IMR-90 (cell line): ENCODE measurements at regions not wholly inside any gene's neighbourhood (a gene's known extent, or its start where the extent isn't known, plus 50 kb on each side); places are given as distances from the start of the nearest gene placed in this dataset.
"Not testable (repeated sequence)": the region's sequence is repeated elsewhere in the genome, so short reads cannot be mapped to it uniquely, and the experiment has no call there.

Source experiments
- ATAC-seq: fragments of 200-7000 bp; cut with Tn5 transposase; 2 replicates; pipeline ENCODE4 v1.9.1; 2020; ENCODE audit warnings: low read depth, mild to moderate bottlenecking, moderate library complexity
- BruUV-seq: library from RNA; stranded (reverse); fragments of 400-500 nt; replicated peaks from 2 replicates; lab custom pipeline; 2021; lab: Mats Ljungman, UMichigan
- CTCF ChIA-PET: fragments of 300-600 bp; formaldehyde crosslinking; extraction: SDS; loops from one replicate; lab custom pipeline; 2021; ENCODE audit warnings: antibody characterized with exemption; lab: Yijun Ruan, JAX
- POLR2A ChIA-PET: fragments of 300-600 bp; sonication (Branson Sonifier 250); formaldehyde crosslinking; loops from one replicate; lab custom pipeline; 2022; ENCODE audit warnings: antibody characterized with exemption; ENCODE audit not compliant: unreplicated experiment; lab: Charles Lee
- DNase-seq: peaks from one replicate; pipeline ENCODE4 v3.0.0; 2013
- H2AFZ ChIP-seq: replicated peaks from 2 replicates; pipeline ENCODE3; 2013; ENCODE audit warnings: low read length, mild to moderate bottlenecking; ENCODE audit not compliant: poor library complexity
- H2AK5ac ChIP-seq: 2 replicates; pipeline ENCODE4 v1.6.1; 2013; ENCODE audit warnings: low read depth, low read length, inconsistent platforms
- H2AK9ac ChIP-seq: replicated peaks from 2 replicates; pipeline ENCODE3; 2013; ENCODE audit warnings: mild to moderate bottlenecking, low read depth, low read length, moderate library complexity; ENCODE audit not compliant: poor library complexity
- H2BK120ac ChIP-seq: 2 replicates; pipeline ENCODE4 v1.6.1; 2013; ENCODE audit warnings: low read depth, low read length, inconsistent platforms
- H2BK15ac ChIP-seq: 3 replicates; pipeline ENCODE4 v1.6.1; 2013; ENCODE audit warnings: low read depth, low read length, inconsistent platforms
- H2BK20ac ChIP-seq: 2 replicates; pipeline ENCODE4 v1.6.1; 2013; ENCODE audit warnings: low read depth, mild to moderate bottlenecking, inconsistent platforms, low read length, moderate library complexity
- H2BK5ac ChIP-seq: 2 replicates; pipeline ENCODE4 v1.6.1; 2013; ENCODE audit warnings: mild to moderate bottlenecking, low read depth, low read length, inconsistent platforms; ENCODE audit not compliant: poor library complexity, severe bottlenecking
- H3K14ac ChIP-seq: replicated peaks from 2 replicates; pipeline ENCODE4 v1.6.1; 2013; ENCODE audit warnings: low read depth, low read length, inconsistent platforms
- H3K18ac ChIP-seq: 2 replicates; pipeline ENCODE4 v1.6.1; 2013; ENCODE audit warnings: low read depth, low read length, control low read depth
- H3K23ac ChIP-seq: 2 replicates; pipeline ENCODE4 v1.6.1; 2013; ENCODE audit warnings: low read depth, low read length, inconsistent platforms
- H3K27ac ChIP-seq: 2 replicates; pipeline ENCODE4 v1.5.1; 2013; ENCODE audit warnings: mild to moderate bottlenecking, control low read depth, low read length; ENCODE audit not compliant: insufficient read depth
- H3K27me3 ChIP-seq: 2 replicates; pipeline ENCODE4 v1.6.1; 2013; ENCODE audit warnings: low read length; ENCODE audit not compliant: control insufficient read depth, insufficient read depth
- H3K36me3 ChIP-seq: 2 replicates; pipeline ENCODE4 v1.6.1; 2013; ENCODE audit warnings: low read length, mixed read lengths; ENCODE audit not compliant: control insufficient read depth, insufficient read depth
- H3K4ac ChIP-seq: 2 replicates; pipeline ENCODE4 v1.6.1; 2013; ENCODE audit warnings: low read depth, low read length, inconsistent platforms
- H3K4me1 ChIP-seq: 2 replicates; pipeline ENCODE4 v1.6.1; 2013; ENCODE audit warnings: low read length, mixed read lengths; ENCODE audit not compliant: control insufficient read depth, insufficient read depth
- H3K4me2 ChIP-seq: 2 replicates; pipeline ENCODE4 v1.6.1; 2013; ENCODE audit warnings: low read depth, mild to moderate bottlenecking, control low read depth, low read length, moderate library complexity
- H3K4me3 ChIP-seq: 2 replicates; pipeline ENCODE4 v1.5.1; 2013; ENCODE audit warnings: low read depth, mild to moderate bottlenecking, control low read depth, low read length, moderate library complexity; ENCODE audit not compliant: insufficient read depth
- H3K56ac ChIP-seq: 2 replicates; pipeline ENCODE4 v1.6.1; 2013; ENCODE audit warnings: low read length, inconsistent platforms; ENCODE audit not compliant: insufficient read depth; ENCODE audit errors: extremely low read depth
- H3K79me1 ChIP-seq, 2 experiments: 2 replicates each; pipeline ENCODE4 v1.6.1; 2013; ENCODE audit warnings: low read length in 2 of 2, inconsistent platforms in 1 of 2, low read depth in 1 of 2
- H3K9ac ChIP-seq: 2 replicates; pipeline ENCODE4 v1.6.1; 2013; ENCODE audit warnings: low read depth, low read length, control low read depth
- H3K9me1 ChIP-seq: 2 replicates; pipeline ENCODE4 v1.6.1; 2013; ENCODE audit warnings: low read length, inconsistent platforms; ENCODE audit not compliant: insufficient read depth
- H3K9me3 ChIP-seq: 2 replicates; pipeline ENCODE4 v1.6.1; 2013; ENCODE audit warnings: low read length; ENCODE audit not compliant: control insufficient read depth, insufficient read depth
- H4K20me1 ChIP-seq: 2 replicates; pipeline ENCODE4 v1.6.1; 2013; ENCODE audit warnings: low read length, inconsistent platforms; ENCODE audit not compliant: insufficient read depth
- H4K5ac ChIP-seq: 2 replicates; pipeline ENCODE4 v1.6.1; 2013; ENCODE audit warnings: mild to moderate bottlenecking, low read depth, low read length, control low read depth
- H4K8ac ChIP-seq, 2 experiments: 2 replicates each; pipeline ENCODE4 v1.6.1; 2013; ENCODE audit warnings: low read depth in 2 of 2, low read length in 2 of 2, control low read depth in 1 of 2, inconsistent platforms in 1 of 2
- H4K91ac ChIP-seq: 2 replicates; pipeline ENCODE4 v1.6.1; 2013; ENCODE audit warnings: low read depth, low read length, inconsistent platforms; ENCODE audit not compliant: insufficient read depth
- WGBS, 2 experiments: methylation state at CpG; one replicate each; pipeline versions ENCODE4 v1.1.5 to v1.1.7; 2013; ENCODE audit warnings: missing lambda C conversion rate in 2 of 2; ENCODE audit not compliant: insufficient read length in 1 of 2; ENCODE audit errors: extremely low coverage in 2 of 2; 5-methylcytosine and 5-hydroxymethylcytosine counted together
- dilution Hi-C: fragments of 300-500 bp; cut with HindIII; formaldehyde crosslinking; loops from one replicate; pipeline ENCODE4 v1.14.3; 2018; ENCODE audit warnings: low sequenced_read_pairs; ENCODE audit not compliant: unreplicated experiment
- in situ Hi-C: fragments of 300-500 bp; cut with MboI; formaldehyde crosslinking; loops from 3 replicates; pipeline ENCODE4 v1.14.3; 2019; ENCODE audit warnings: low sequenced_read_pairs, inconsistent platforms, mixed read lengths
- intact Hi-C: fragments of 100-400 bp; cut with micrococcal nuclease; formaldehyde crosslinking; loops from 2 replicates; pipeline ENCODE4 v1.10.0; 2022

GRCh38 chr12:90542852-90543251 lies 412.1 kb downstream of the CCER1 start:
- H3K9me3 ChIP-seq, H2AK9ac ChIP-seq, BruUV-seq, H3K4me2 ChIP-seq, POLR2A ChIA-PET, H3K4me3 ChIP-seq, H2AK5ac ChIP-seq, H3K4ac ChIP-seq, DNase-seq, H3K56ac ChIP-seq, H4K8ac ChIP-seq, dilution Hi-C loops, H3K9me1 ChIP-seq, H2BK20ac ChIP-seq, intact Hi-C loops, H3K27me3 ChIP-seq, H2BK15ac ChIP-seq, H3K4me1 ChIP-seq, in situ Hi-C loops, H4K5ac ChIP-seq, H4K20me1 ChIP-seq, H3K36me3 ChIP-seq, H3K79me1 ChIP-seq, H3K27ac ChIP-seq, CTCF ChIA-PET, H2AFZ ChIP-seq, H3K9ac ChIP-seq, H3K14ac ChIP-seq, H4K91ac ChIP-seq, H3K18ac ChIP-seq, H2BK120ac ChIP-seq, H3K23ac ChIP-seq: not testable (repeated sequence)
- peak; percentile 48; the same call in 1 of the 2 replicates for ATAC-seq
- H2BK5ac ChIP-seq = peak overlapping the region; percentile 65
- no CpG with 5 or more reads among the region's 1 CpG for WGBS, 2 experiments

DNA sequence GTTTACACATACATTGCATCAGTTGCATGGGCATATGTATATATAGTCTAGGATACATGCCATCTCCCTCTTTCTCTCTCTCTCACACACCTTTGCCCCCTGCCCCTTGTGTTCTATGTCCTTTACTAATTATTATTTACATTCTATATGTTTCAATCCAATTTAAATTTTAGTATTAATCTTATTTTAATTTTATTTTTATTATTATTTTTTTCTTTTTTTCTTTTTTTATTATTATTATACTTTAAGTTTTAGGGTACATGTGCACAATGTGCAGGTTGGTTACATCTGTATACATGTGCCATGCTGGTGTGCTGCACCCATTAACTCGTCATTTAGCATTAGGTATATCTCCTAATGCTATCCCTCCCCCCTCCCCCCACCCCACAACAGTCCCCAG lies 421.1 kb downstream of the CCER1 start:
- H2BK15ac ChIP-seq, H2BK5ac ChIP-seq, H3K23ac ChIP-seq, POLR2A ChIA-PET, H4K5ac ChIP-seq, H4K20me1 ChIP-seq, intact Hi-C loops, H3K79me1 ChIP-seq, H3K4me2 ChIP-seq, H4K8ac ChIP-seq, H4K91ac ChIP-seq, H2AFZ ChIP-seq, H3K4ac ChIP-seq, CTCF ChIA-PET, H3K9me1 ChIP-seq, BruUV-seq, H2AK9ac ChIP-seq, H3K27ac ChIP-seq, H3K56ac ChIP-seq, H3K4me3 ChIP-seq, H3K36me3 ChIP-seq, DNase-seq, H2BK120ac ChIP-seq, H3K14ac ChIP-seq, H2BK20ac ChIP-seq, H3K4me1 ChIP-seq, H2AK5ac ChIP-seq, dilution Hi-C loops, H3K9me3 ChIP-seq, H3K9ac ChIP-seq, in situ Hi-C loops, H3K18ac ChIP-seq, ATAC-seq, H3K27me3 ChIP-seq: not testable (repeated sequence)
- no CpG with 5 or more reads among the region's 1 CpG for WGBS, 2 experiments
